ENCODE measurements at regions not wholly inside any gene's neighbourhood (a gene's known extent, or its start where the extent isn't known, plus 50 kb on each side); places are given as distances from the start of the nearest gene placed in this dataset.

- no peaks in the 10 kb centered on the region for H3K36me3 ChIP-seq (ENCODE audit: control insufficient read depth in 1 of 2, insufficient read depth in 2 of 2, low read length in 1 of 2)
- ATAC-seq (ENCODE audit: low FRiP score) = no peak
- 42 to 52% methylated on average over 4 of the region's 4 CpGs for WGBS, 2 donors
Observed at GRCh38 chr5:14050821-14051220, 92.3 kb upstream of the TRIO start.

GRCh38 chr5:14048434-14048833, 94.7 kb upstream of the TRIO start:
- no peak overlapping the region for H3K4me3 ChIP-seq (ENCODE audit: low read length in 2 of 2)
- peaks cover 1% of the 10 kb centered on the region for H3K9me3 ChIP-seq (ENCODE audit: control insufficient read depth, low read length)
- H3K36me3 ChIP-seq (ENCODE audit: control insufficient read depth in 1 of 2, insufficient read depth in 2 of 2, low read length in 1 of 2) = no peaks in the 10 kb centered on the region
- no peaks in the 10 kb centered on the region for H3K4me1 ChIP-seq (ENCODE audit: control insufficient read depth in 1 of 2, insufficient read depth in 2 of 2, low read length in 2 of 2)
- DNase-seq = no peak
- intact Hi-C loops (cut with DNase I) = no loop called here
- H3K27ac ChIP-seq (ENCODE audit: low read depth in 1 of 2, low read length in 2 of 2) = no peak overlapping the region
- no peak for ATAC-seq (ENCODE audit: low FRiP score)
- H3K27me3 ChIP-seq (ENCODE audit: control insufficient read depth in 1 of 2, insufficient read depth in 2 of 2, low read length in 1 of 2) = no peaks in the 10 kb centered on the region

More at GRCh38 chr5:14050821-14051220, 92.3 kb upstream of the TRIO start:
- intact Hi-C loops (cut with DNase I) = no loop called here
- DNase-seq = no peak
- no peak overlapping the region for H3K4me3 ChIP-seq (ENCODE audit: low read length in 2 of 2)
- H3K4me1 ChIP-seq (ENCODE audit: control insufficient read depth in 1 of 2, insufficient read depth in 2 of 2, low read length in 2 of 2) = no peaks in the 10 kb centered on the region
- H3K27ac ChIP-seq (ENCODE audit: low read depth in 1 of 2, low read length in 2 of 2) = no peak overlapping the region
- H3K9me3 ChIP-seq (ENCODE audit: control insufficient read depth, low read length) = peaks cover 1% of the 10 kb centered on the region
- H3K27me3 ChIP-seq (ENCODE audit: control insufficient read depth in 1 of 2, insufficient read depth in 2 of 2, low read length in 1 of 2) = no peaks in the 10 kb centered on the region

GRCh38 chr5:14041528-14042192, 97.2 kb upstream of the DNAH5 start:
- Histone ChIP-seq H3K4me3 (ENCODE audit: low read length in 2 of 2) (no peak overlapping the region), H3K4me1 (ENCODE audit: control insufficient read depth in 1 of 2, insufficient read depth in 2 of 2, low read length in 2 of 2) (no peaks in the 10 kb centered on the region), H3K36me3 (ENCODE audit: control insufficient read depth in 1 of 2, insufficient read depth in 2 of 2, low read length in 1 of 2) (no peaks in the 10 kb centered on the region), H3K9me3 (ENCODE audit: control insufficient read depth, low read length) (no peaks in the 10 kb centered on the region), H3K27me3 (ENCODE audit: control insufficient read depth in 1 of 2, insufficient read depth in 2 of 2, low read length in 1 of 2) (no peaks in the 10 kb centered on the region), H3K27ac (ENCODE audit: low read depth in 1 of 2, low read length in 2 of 2) (no peak overlapping the region)
- DNase-seq (no peak), ATAC-seq (ENCODE audit: low FRiP score) (no peak)
- WGBS, 2 donors = 73 to 80% methylated on average over 11 of the region's 11 CpGs
- intact Hi-C loops (cut with DNase I) = no loop called here

GRCh38 chr5:14040542-14040941, 96.1 kb upstream of the DNAH5 start:
- 80 to 82% methylated on average over 5 of the region's 5 CpGs for WGBS, 2 donors
- ATAC-seq (ENCODE audit: low FRiP score) (no peak), DNase-seq (no peak)
- Histone ChIP-seq H3K27ac (ENCODE audit: low read depth in 1 of 2, low read length in 2 of 2) (no peak overlapping the region), H3K4me3 (ENCODE audit: low read length in 2 of 2) (no peak overlapping the region), H3K4me1 (ENCODE audit: control insufficient read depth in 1 of 2, insufficient read depth in 2 of 2, low read length in 2 of 2) (peaks cover 0 to 2% of the 10 kb centered on the region in 2 donors), H3K27me3 (ENCODE audit: control insufficient read depth in 1 of 2, insufficient read depth in 2 of 2, low read length in 1 of 2) (no peaks in the 10 kb centered on the region), H3K36me3 (ENCODE audit: control insufficient read depth in 1 of 2, insufficient read depth in 2 of 2, low read length in 1 of 2) (no peaks in the 10 kb centered on the region), H3K9me3 (ENCODE audit: control insufficient read depth, low read length) (no peaks in the 10 kb centered on the region)
- intact Hi-C loops (cut with DNase I) = no loop called here

GRCh38 chr5:14039576-14039975, 95.1 kb upstream of the DNAH5 start:
- no peaks in the 10 kb centered on the region for H3K27me3 ChIP-seq (ENCODE audit: control insufficient read depth in 1 of 2, insufficient read depth in 2 of 2, low read length in 1 of 2)
- 90 to 91% methylated on average over 1 of the region's 1 CpG for WGBS, 2 donors
- H3K36me3 ChIP-seq (ENCODE audit: control insufficient read depth in 1 of 2, insufficient read depth in 2 of 2, low read length in 1 of 2) = no peaks in the 10 kb centered on the region
- DNase-seq (no peak), ATAC-seq (ENCODE audit: low FRiP score) (no peak)
- no peak overlapping the region for H3K4me3 ChIP-seq (ENCODE audit: low read length in 2 of 2)
- peaks cover 0 to 2% of the 10 kb centered on the region in 2 donors for H3K4me1 ChIP-seq (ENCODE audit: control insufficient read depth in 1 of 2, insufficient read depth in 2 of 2, low read length in 2 of 2)
- no peak overlapping the region for H3K27ac ChIP-seq (ENCODE audit: low read depth in 1 of 2, low read length in 2 of 2)
- no peaks in the 10 kb centered on the region for H3K9me3 ChIP-seq (ENCODE audit: control insufficient read depth, low read length)
- intact Hi-C loops (cut with DNase I) = loop anchor here in 1 of 2 donors (5.0 kb wide), 2 partner anchors 68 to 103 kb away; partner anchors contain the start of gene TRIO

- no peak overlapping the region for H3K27ac ChIP-seq (ENCODE audit: low read depth in 1 of 2, low read length in 2 of 2)
- H3K27me3 ChIP-seq (ENCODE audit: control insufficient read depth in 1 of 2, insufficient read depth in 2 of 2, low read length in 1 of 2) = no peaks in the 10 kb centered on the region
- H3K4me1 ChIP-seq (ENCODE audit: control insufficient read depth in 1 of 2, insufficient read depth in 2 of 2, low read length in 2 of 2) = peaks cover 0 to 2% of the 10 kb centered on the region in 2 donors
- intact Hi-C loops (cut with DNase I) = loop anchor here in 1 of 2 donors (5.0 kb wide), 2 partner anchors 68 to 103 kb away; partner anchors contain the start of gene TRIO
- ATAC-seq (ENCODE audit: low FRiP score) = no peak
- WGBS, 2 donors = 92% methylated on average over 7 of the region's 7 CpGs
- no peak overlapping the region for H3K4me3 ChIP-seq (ENCODE audit: low read length in 2 of 2)
- no peaks in the 10 kb centered on the region for H3K9me3 ChIP-seq (ENCODE audit: control insufficient read depth, low read length)
- no peak for DNase-seq
- H3K36me3 ChIP-seq (ENCODE audit: control insufficient read depth in 1 of 2, insufficient read depth in 2 of 2, low read length in 1 of 2) = no peaks in the 10 kb centered on the region
Observed at GRCh38 chr5:14039063-14039462, 94.6 kb upstream of the DNAH5 start.

- no peak overlapping the region for H3K4me3 ChIP-seq (ENCODE audit: low read length in 2 of 2)
- DNase-seq (no peak), ATAC-seq (ENCODE audit: low FRiP score) (no peak)
- H3K27ac ChIP-seq (ENCODE audit: low read depth in 1 of 2, low read length in 2 of 2) = no peak overlapping the region
- no peaks in the 10 kb centered on the region for H3K36me3 ChIP-seq (ENCODE audit: control insufficient read depth in 1 of 2, insufficient read depth in 2 of 2, low read length in 1 of 2)
- 87 to 93% methylated on average over 10 of the region's 10 CpGs for WGBS, 2 donors
- intact Hi-C loops (cut with DNase I) = loop anchor here in 1 of 2 donors (5.0 kb wide), 2 partner anchors 69 to 104 kb away; partner anchors contain the start of gene TRIO
- no peaks in the 10 kb centered on the region for H3K27me3 ChIP-seq (ENCODE audit: control insufficient read depth in 1 of 2, insufficient read depth in 2 of 2, low read length in 1 of 2)
- no peaks in the 10 kb centered on the region for H3K9me3 ChIP-seq (ENCODE audit: control insufficient read depth, low read length)
- H3K4me1 ChIP-seq (ENCODE audit: control insufficient read depth in 1 of 2, insufficient read depth in 2 of 2, low read length in 2 of 2) = peaks cover 0 to 2% of the 10 kb centered on the region in 2 donors
Observed at GRCh38 chr5:14038341-14038959, 94.0 kb upstream of the DNAH5 start.

- Histone ChIP-seq H3K4me1 (ENCODE audit: control insufficient read depth in 1 of 2, insufficient read depth in 2 of 2, low read length in 2 of 2) (peaks cover 0 to 2% of the 10 kb centered on the region in 2 donors), H3K27me3 (ENCODE audit: control insufficient read depth in 1 of 2, insufficient read depth in 2 of 2, low read length in 1 of 2) (no peaks in the 10 kb centered on the region), H3K4me3 (ENCODE audit: low read length in 2 of 2) (no peak overlapping the region), H3K9me3 (ENCODE audit: control insufficient read depth, low read length) (no peaks in the 10 kb centered on the region), H3K36me3 (ENCODE audit: control insufficient read depth in 1 of 2, insufficient read depth in 2 of 2, low read length in 1 of 2) (no peaks in the 10 kb centered on the region), H3K27ac (ENCODE audit: low read depth in 1 of 2, low read length in 2 of 2) (no peak overlapping the region)
- ATAC-seq (ENCODE audit: low FRiP score) = no peak
- WGBS, 2 donors = 75 to 76% methylated on average over 9 of the region's 9 CpGs
- no peak for DNase-seq
- intact Hi-C loops (cut with DNase I) = loop anchor here in 1 of 2 donors (5.0 kb wide), 2 partner anchors 70 to 105 kb away; partner anchors contain the start of gene TRIO
Observed at GRCh38 chr5:14036947-14037346, 92.5 kb upstream of the DNAH5 start.

GRCh38 chr5:14036514-14036913, 92.0 kb upstream of the DNAH5 start:
- WGBS, 2 donors = 9 to 17% methylated on average over 2 of the region's 2 CpGs

More at GRCh38 chr5:14036514-14036913, 92.0 kb upstream of the DNAH5 start:
- no peaks in the 10 kb centered on the region for H3K9me3 ChIP-seq (ENCODE audit: control insufficient read depth, low read length)
- H3K4me3 ChIP-seq (ENCODE audit: low read length in 2 of 2) = no peak overlapping the region
- H3K27ac ChIP-seq (ENCODE audit: low read depth in 1 of 2, low read length in 2 of 2) = peak overlapping the region in 1 of 2 donors; percentile 13
- ATAC-seq (ENCODE audit: low FRiP score) = no peak
- intact Hi-C loops (cut with DNase I) = loop anchor here in 1 of 2 donors (5.0 kb wide), 2 partner anchors 71 to 106 kb away; partner anchors contain the start of gene TRIO
- no peak for DNase-seq
- no peaks in the 10 kb centered on the region for H3K27me3 ChIP-seq (ENCODE audit: control insufficient read depth in 1 of 2, insufficient read depth in 2 of 2, low read length in 1 of 2)
- H3K4me1 ChIP-seq (ENCODE audit: control insufficient read depth in 1 of 2, insufficient read depth in 2 of 2, low read length in 2 of 2) = peaks cover 0 to 2% of the 10 kb centered on the region in 2 donors
- no peaks in the 10 kb centered on the region for H3K36me3 ChIP-seq (ENCODE audit: control insufficient read depth in 1 of 2, insufficient read depth in 2 of 2, low read length in 1 of 2)

All from aorta (tissue), 5 donors.